Ovary (tissue), 3 donors: ENCODE measurements at regions not wholly inside any gene's neighbourhood (a gene's known extent, or its start where the extent isn't known, plus 50 kb on each side); places are given as distances from the start of the nearest gene placed in this dataset.

ENCODE experiments used
- POLR2A ChIP-seq: fragments of 450-650 bp; IDR thresholded peaks from one replicate; pipeline ENCODE4 v1.6.1; 2017; ENCODE audit warnings: antibody characterized with exemption, mild to moderate bottlenecking, moderate library complexity
- TF ChIP-seq, protein P1 (sequence below), 3 donors: fragments of 450-650 bp in 2 of 3; fragments of 200-600 bp in 1 of 3; IDR thresholded peaks; one replicate each; pipeline versions ENCODE4 v1.5.1 to v1.8.0; 2016 to 2022; ENCODE audit warnings: antibody characterized with exemption in 3 of 3, mild to moderate bottlenecking in 1 of 3
- donor health status: DM: no; HTN: no; CAD: no.

DNA sequence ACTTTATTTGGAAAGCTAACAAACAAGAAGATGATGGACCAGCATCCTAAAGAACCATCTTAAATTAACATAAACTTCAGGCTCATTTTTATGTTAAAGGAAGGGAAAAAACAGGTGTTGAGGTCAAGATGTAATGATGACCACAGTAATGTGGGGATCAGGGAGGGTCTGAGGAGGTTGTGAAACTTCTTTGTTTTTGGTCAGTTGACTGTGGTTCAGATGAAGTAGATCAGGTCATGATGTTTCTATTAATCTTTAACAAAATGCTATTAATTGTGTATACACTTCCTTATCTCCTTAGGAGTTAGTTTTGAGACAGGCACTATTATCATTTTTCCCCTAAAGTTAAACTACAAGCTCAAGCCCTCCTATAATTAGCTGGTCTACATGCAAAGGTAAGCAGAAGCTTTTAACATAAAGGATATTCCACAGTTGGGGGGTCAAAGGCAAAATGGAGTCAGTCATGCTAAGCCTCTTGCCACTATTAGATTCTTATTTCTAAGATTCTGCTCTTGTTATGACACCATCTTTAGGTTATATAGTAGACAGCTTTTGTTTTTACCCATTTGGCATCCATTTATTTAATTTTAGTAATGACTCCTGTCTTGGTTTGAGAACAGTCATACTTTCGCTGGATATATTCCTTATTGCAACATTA lies 800.1 kb upstream of the PCDH9 start:
- TF ChIP-seq, protein P1, sequence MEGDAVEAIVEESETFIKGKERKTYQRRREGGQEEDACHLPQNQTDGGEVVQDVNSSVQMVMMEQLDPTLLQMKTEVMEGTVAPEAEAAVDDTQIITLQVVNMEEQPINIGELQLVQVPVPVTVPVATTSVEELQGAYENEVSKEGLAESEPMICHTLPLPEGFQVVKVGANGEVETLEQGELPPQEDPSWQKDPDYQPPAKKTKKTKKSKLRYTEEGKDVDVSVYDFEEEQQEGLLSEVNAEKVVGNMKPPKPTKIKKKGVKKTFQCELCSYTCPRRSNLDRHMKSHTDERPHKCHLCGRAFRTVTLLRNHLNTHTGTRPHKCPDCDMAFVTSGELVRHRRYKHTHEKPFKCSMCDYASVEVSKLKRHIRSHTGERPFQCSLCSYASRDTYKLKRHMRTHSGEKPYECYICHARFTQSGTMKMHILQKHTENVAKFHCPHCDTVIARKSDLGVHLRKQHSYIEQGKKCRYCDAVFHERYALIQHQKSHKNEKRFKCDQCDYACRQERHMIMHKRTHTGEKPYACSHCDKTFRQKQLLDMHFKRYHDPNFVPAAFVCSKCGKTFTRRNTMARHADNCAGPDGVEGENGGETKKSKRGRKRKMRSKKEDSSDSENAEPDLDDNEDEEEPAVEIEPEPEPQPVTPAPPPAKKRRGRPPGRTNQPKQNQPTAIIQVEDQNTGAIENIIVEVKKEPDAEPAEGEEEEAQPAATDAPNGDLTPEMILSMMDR (IDR thresholded peaks at IDR 0.05) = no peak
- TF ChIP-seq POLR2A = no peak
